SU-DHL-6 (cell line): ENCODE measurements at regions not wholly inside any gene's neighbourhood (a gene's known extent, or its start where the extent isn't known, plus 50 kb on each side); places are given as distances from the start of the nearest gene placed in this dataset.

ENCODE experiments used
- H2AFZ ChIP-seq: fragments of 200-600 bp; sonication (generic); 2 replicates; pipeline ENCODE4 v1.6.1; 2014; ENCODE audit warnings: low read depth, mild to moderate bottlenecking, moderate library complexity, mixed read lengths, antibody characterized with exemption, low read length; ENCODE audit not compliant: severe bottlenecking
- H3F3A ChIP-seq: fragments of 200-600 bp; shearing (Covaris generic); 2 replicates; pipeline ENCODE4 v1.6.0; 2016; ENCODE audit warnings: antibody characterized with exemption, mild to moderate bottlenecking; ENCODE audit not compliant: insufficient read depth
- H3K27ac ChIP-seq: fragments of 200-600 bp; sonication (generic); 2 replicates; pipeline ENCODE4 v1.5.1; 2016; ENCODE audit warnings: low read depth, mild to moderate bottlenecking, low read length, moderate library complexity, mixed read lengths
- H3K27me3 ChIP-seq: fragments of 200-600 bp; sonication (generic), shearing (Covaris generic); 2 replicates; pipeline ENCODE4 v1.6.0; 2014; ENCODE audit warnings: mild to moderate bottlenecking, low read length
- H3K36me3 ChIP-seq: fragments of 200-600 bp; sonication (generic); 2 replicates; pipeline ENCODE4 v1.6.1; 2014; ENCODE audit warnings: mild to moderate bottlenecking, low read length, mixed read lengths
- H3K4me2 ChIP-seq: fragments of 300-600, 200-600 bp; shearing (Covaris generic), sonication (generic); 2 replicates; pipeline ENCODE4 v1.6.0; 2014; ENCODE audit warnings: low read length, low read depth, mild to moderate bottlenecking; ENCODE audit not compliant: poor library complexity, severe bottlenecking
- H3K4me3 ChIP-seq: fragments of 200-600 bp; sonication (generic); 2 replicates; pipeline ENCODE4 v1.5.1; 2014; ENCODE audit warnings: antibody characterized with exemption, low read length, mild to moderate bottlenecking, mixed read lengths; ENCODE audit not compliant: insufficient read depth, poor library complexity, severe bottlenecking
- H3K79me2 ChIP-seq: fragments of 200-600 bp; sonication (generic); 2 replicates; pipeline ENCODE4 v1.6.1; 2014; ENCODE audit warnings: mild to moderate bottlenecking, low read length, moderate library complexity; ENCODE audit not compliant: insufficient read depth
- H3K9ac ChIP-seq: fragments of 200-600 bp; sonication (generic); 2 replicates; pipeline ENCODE4 v1.7.0; 2014; ENCODE audit warnings: mild to moderate bottlenecking, low read length
- H3K9me2 ChIP-seq: fragments of 200-600 bp; sonication (generic); replicated peaks from 2 replicates; pipeline ENCODE4 v1.6.1; 2014; ENCODE audit warnings: low read length; ENCODE audit not compliant: insufficient read depth
- H3K9me3 ChIP-seq: fragments of 200-600 bp; sonication (generic); 2 replicates; pipeline ENCODE4 v1.6.1; 2014; ENCODE audit warnings: low read length, mixed read lengths; ENCODE audit not compliant: insufficient read depth
- H4K20me1 ChIP-seq: fragments of 200-600 bp; sonication (generic); 2 replicates; pipeline ENCODE4 v1.6.1; 2014; ENCODE audit warnings: low read depth, mild to moderate bottlenecking, antibody characterized with exemption, low read length, moderate library complexity, mixed read lengths
- CTCF ChIP-seq: fragments of 200-600 bp; sonication (generic); IDR thresholded peaks from one replicate; pipeline ENCODE4 v1.5.1; 2017; ENCODE audit warnings: antibody characterized with exemption, mild to moderate bottlenecking, low read length, moderate library complexity; ENCODE audit not compliant: insufficient read depth, poor library complexity, severe bottlenecking
- EZH2phosphoT487 ChIP-seq: fragments of 200-600 bp; sonication (generic), shearing (Covaris generic); conservative IDR thresholded peaks from 2 replicates; pipeline ENCODE4 v1.6.1; 2018; ENCODE audit warnings: mild to moderate bottlenecking, antibody characterized with exemption, low read length, moderate library complexity, mixed read lengths

GRCh38 chr4:178258603-178259002, 816.4 kb upstream of the AGA start:
- H2AFZ ChIP-seq = no peak overlapping the region
- no peaks in the 10 kb centered on the region for H3K27me3 ChIP-seq
- no peaks in the 10 kb centered on the region for H3K9me3 ChIP-seq
- H3K9me2 ChIP-seq = no peaks in the 10 kb centered on the region
- H4K20me1 ChIP-seq = no peaks in the 10 kb centered on the region
- no peak overlapping the region for H3K4me3 ChIP-seq
- no peaks in the 10 kb centered on the region for H3K79me2 ChIP-seq
- no peak overlapping the region for H3K4me2 ChIP-seq
- no peaks in the 10 kb centered on the region for H3F3A ChIP-seq
- H3K27ac ChIP-seq = no peak overlapping the region
- H3K36me3 ChIP-seq = no peaks in the 10 kb centered on the region
- TF ChIP-seq CTCF (no peak), EZH2phosphoT487 (no peak)
- H3K9ac ChIP-seq = no peak overlapping the region

GRCh38 chr4:178259566-178259965, 817.3 kb upstream of the AGA start:
- Histone ChIP-seq H3K27me3 (no peaks in the 10 kb centered on the region), H2AFZ (no peak overlapping the region), H3K9ac (no peak overlapping the region), H3K27ac (no peak overlapping the region), H3K4me2 (no peak overlapping the region), H3K36me3 (no peaks in the 10 kb centered on the region), H3K4me3 (no peak overlapping the region), H3K9me3 (no peaks in the 10 kb centered on the region), H3F3A (no peaks in the 10 kb centered on the region), H3K9me2 (no peaks in the 10 kb centered on the region), H4K20me1 (no peaks in the 10 kb centered on the region), H3K79me2 (no peaks in the 10 kb centered on the region)
- TF ChIP-seq CTCF = no peak
- no peak for TF ChIP-seq EZH2phosphoT487

GRCh38 chr4:178264001-178264400, 821.8 kb upstream of the AGA start:
- Histone ChIP-seq H3F3A (no peaks in the 10 kb centered on the region), H3K27ac (no peak overlapping the region), H3K9ac (no peak overlapping the region), H3K4me3 (no peak overlapping the region), H2AFZ (no peak overlapping the region), H3K9me2 (no peaks in the 10 kb centered on the region), H3K27me3 (no peaks in the 10 kb centered on the region), H3K9me3 (no peaks in the 10 kb centered on the region), H3K36me3 (no peaks in the 10 kb centered on the region), H4K20me1 (no peaks in the 10 kb centered on the region), H3K79me2 (no peaks in the 10 kb centered on the region), H3K4me2 (no peak overlapping the region)
- TF ChIP-seq EZH2phosphoT487 (no peak), CTCF (no peak)

GRCh38 chr4:178271386-178271785, 829.1 kb upstream of the AGA start:
- Histone ChIP-seq H3K9me3 (no peaks in the 10 kb centered on the region), H4K20me1 (no peaks in the 10 kb centered on the region), H2AFZ (no peak overlapping the region), H3K27ac (no peak overlapping the region), H3K27me3 (no peaks in the 10 kb centered on the region), H3K9me2 (no peaks in the 10 kb centered on the region), H3K4me3 (no peak overlapping the region), H3K9ac (no peak overlapping the region), H3K4me2 (no peak overlapping the region), H3K36me3 (no peaks in the 10 kb centered on the region), H3K79me2 (no peaks in the 10 kb centered on the region), H3F3A (no peaks in the 10 kb centered on the region)
- TF ChIP-seq EZH2phosphoT487 (no peak), CTCF (no peak)
